Parathyroid adenoma (tissue), 2 donors: ENCODE measurements at regions not wholly inside any gene's neighbourhood (a gene's known extent, or its start where the extent isn't known, plus 50 kb on each side); places are given as distances from the start of the nearest gene placed in this dataset.
"Not testable (repeated sequence)": the region's sequence is repeated elsewhere in the genome, so short reads cannot be mapped to it uniquely, and the experiment has no call there.

ENCODE experiments used
- H2AFZ ChIP-seq: fragments of 300-600 bp; sonication (generic); one replicate; pipeline ENCODE4 v1.7.0; 2017; ENCODE audit warnings: antibody characterized with exemption, mild to moderate bottlenecking
- H3K27ac ChIP-seq: fragments of 300-600 bp; sonication (generic); one replicate; pipeline ENCODE4 v1.7.0; 2017
- H3K27me3 ChIP-seq: fragments of 300-600 bp; sonication (generic); one replicate; pipeline ENCODE4 v1.7.0; 2017; ENCODE audit warnings: low read length; ENCODE audit not compliant: control insufficient read depth, insufficient read depth
- H3K36me3 ChIP-seq: fragments of 300-600 bp; sonication (generic); one replicate; pipeline ENCODE4 v1.7.0; 2017; ENCODE audit warnings: low read length; ENCODE audit not compliant: control insufficient read depth, insufficient read depth
- H3K4me1 ChIP-seq: fragments of 300-600 bp; sonication (generic); one replicate; pipeline ENCODE4 v1.7.0; 2017; ENCODE audit warnings: control low read depth
- H3K4me2 ChIP-seq: fragments of 300-600 bp; sonication (generic); one replicate; pipeline ENCODE4 v1.7.0; 2017; ENCODE audit warnings: low read length
- H3K4me3 ChIP-seq: fragments of 300-600 bp; sonication (generic); one replicate; pipeline ENCODE4 v1.7.0; 2017; ENCODE audit warnings: low read depth, low read length
- H3K79me2 ChIP-seq: fragments of 300-600 bp; sonication (generic); one replicate; pipeline ENCODE4 v1.7.0; 2017; ENCODE audit warnings: control low read depth
- H3K9ac ChIP-seq: fragments of 300-600 bp; sonication (generic); one replicate; pipeline ENCODE4 v1.7.0; 2017; ENCODE audit warnings: mild to moderate bottlenecking
- H3K9me3 ChIP-seq: fragments of 300-600 bp; sonication (generic); one replicate; pipeline ENCODE4 v1.7.0; 2017; ENCODE audit warnings: low read length; ENCODE audit not compliant: control insufficient read depth
- TF ChIP-seq, protein P1 (sequence below): fragments of 300-600 bp; sonication (generic); IDR thresholded peaks from one replicate; pipeline ENCODE4 v1.7.0; 2017; ENCODE audit warnings: antibody characterized with exemption, mild to moderate bottlenecking
- donor health status: primary hyperparathyroidism.

DNA sequence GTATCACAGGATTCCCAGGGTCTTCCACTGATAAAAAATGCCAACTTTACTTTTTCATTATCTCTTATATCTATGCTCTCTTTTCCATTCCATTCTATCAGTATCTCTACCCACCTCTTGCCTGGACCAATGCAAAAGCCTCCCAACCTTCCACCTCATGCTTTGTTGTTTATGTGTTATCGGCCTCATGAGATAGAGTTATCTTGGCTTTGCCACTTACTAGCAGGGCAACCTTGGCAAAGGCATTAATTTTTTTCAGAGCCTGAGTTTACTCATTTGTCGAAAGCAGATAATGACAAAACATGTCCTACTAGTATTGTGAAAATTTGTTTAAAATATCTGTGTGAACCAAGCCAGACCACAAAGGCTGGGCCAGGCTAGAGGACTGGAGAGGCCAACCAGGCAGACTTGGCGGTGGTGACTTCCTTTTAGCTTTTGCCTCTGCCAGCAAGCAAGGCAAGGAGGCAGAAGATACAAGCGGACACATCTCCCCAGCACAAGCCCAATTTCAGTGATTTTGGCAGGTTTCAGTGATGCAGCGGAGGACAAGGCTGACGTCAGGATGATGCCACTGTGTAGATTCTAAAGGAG, 106.9 kb downstream of the ADAMTS15 start:
- H3K9ac ChIP-seq, result no peak overlapping the region
- H3K4me2 ChIP-seq, result no peak overlapping the region
- no peak overlapping the region for H2AFZ ChIP-seq
- TF ChIP-seq, protein P1, sequence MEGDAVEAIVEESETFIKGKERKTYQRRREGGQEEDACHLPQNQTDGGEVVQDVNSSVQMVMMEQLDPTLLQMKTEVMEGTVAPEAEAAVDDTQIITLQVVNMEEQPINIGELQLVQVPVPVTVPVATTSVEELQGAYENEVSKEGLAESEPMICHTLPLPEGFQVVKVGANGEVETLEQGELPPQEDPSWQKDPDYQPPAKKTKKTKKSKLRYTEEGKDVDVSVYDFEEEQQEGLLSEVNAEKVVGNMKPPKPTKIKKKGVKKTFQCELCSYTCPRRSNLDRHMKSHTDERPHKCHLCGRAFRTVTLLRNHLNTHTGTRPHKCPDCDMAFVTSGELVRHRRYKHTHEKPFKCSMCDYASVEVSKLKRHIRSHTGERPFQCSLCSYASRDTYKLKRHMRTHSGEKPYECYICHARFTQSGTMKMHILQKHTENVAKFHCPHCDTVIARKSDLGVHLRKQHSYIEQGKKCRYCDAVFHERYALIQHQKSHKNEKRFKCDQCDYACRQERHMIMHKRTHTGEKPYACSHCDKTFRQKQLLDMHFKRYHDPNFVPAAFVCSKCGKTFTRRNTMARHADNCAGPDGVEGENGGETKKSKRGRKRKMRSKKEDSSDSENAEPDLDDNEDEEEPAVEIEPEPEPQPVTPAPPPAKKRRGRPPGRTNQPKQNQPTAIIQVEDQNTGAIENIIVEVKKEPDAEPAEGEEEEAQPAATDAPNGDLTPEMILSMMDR, result no peak
- H3K27ac ChIP-seq, result no peak overlapping the region
- no peaks in the 10 kb centered on the region for H3K9me3 ChIP-seq
- H3K27me3 ChIP-seq, result no peaks in the 10 kb centered on the region
- H3K79me2 ChIP-seq, result no peaks in the 10 kb centered on the region
- no peaks in the 10 kb centered on the region for H3K4me1 ChIP-seq
- no peak overlapping the region for H3K4me3 ChIP-seq
- no peaks in the 10 kb centered on the region for H3K36me3 ChIP-seq

DNA sequence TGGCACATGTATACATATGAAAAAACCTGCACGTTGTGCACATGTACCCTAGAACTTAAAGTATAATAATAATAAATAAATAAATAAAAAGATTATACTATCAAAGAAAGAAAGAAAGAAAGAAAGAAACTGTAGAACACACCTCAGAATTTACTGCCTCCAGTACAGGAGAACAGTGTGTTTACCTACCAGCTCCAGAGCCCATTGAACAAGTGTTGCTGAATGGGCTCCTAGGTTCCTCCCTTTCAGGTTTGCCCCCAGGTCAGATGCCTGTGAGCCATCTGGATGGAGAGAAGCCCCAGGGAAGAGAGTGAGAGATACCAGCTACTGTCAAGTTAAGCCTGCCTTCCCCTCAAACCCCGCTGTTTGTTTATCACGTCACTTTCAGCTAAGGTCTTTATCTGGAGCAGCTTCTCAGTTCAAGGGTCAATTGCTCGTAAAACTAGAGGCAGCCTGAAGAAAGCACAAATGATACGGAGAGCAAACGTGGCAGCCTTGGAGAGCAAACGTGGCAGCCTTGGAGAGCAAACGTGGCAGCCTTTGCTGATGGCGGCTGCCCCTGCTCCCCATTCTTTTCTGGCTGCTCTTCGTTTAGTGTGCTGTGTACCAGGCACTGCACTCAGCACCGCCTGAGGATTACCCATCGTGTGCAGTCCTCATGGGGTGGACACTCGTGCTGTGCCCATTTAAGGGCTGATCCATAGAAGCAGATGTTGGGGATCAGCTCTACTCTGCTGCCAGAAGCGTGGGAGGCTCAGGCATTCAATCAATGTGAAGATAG, 111.7 kb downstream of the ADAMTS15 start:
- no peaks in the 10 kb centered on the region for H3K4me1 ChIP-seq
- no peaks in the 10 kb centered on the region for H3K79me2 ChIP-seq
- no peak overlapping the region for H3K9ac ChIP-seq
- H3K36me3 ChIP-seq, result no peaks in the 10 kb centered on the region
- H3K9me3 ChIP-seq, result no peaks in the 10 kb centered on the region
- H3K27ac ChIP-seq, result no peak overlapping the region
- H3K4me2 ChIP-seq, result no peak overlapping the region
- H3K4me3 ChIP-seq, result no peak overlapping the region
- H3K27me3 ChIP-seq, result no peaks in the 10 kb centered on the region
- TF ChIP-seq, protein P1, result no peak
- H2AFZ ChIP-seq, result no peak overlapping the region

DNA sequence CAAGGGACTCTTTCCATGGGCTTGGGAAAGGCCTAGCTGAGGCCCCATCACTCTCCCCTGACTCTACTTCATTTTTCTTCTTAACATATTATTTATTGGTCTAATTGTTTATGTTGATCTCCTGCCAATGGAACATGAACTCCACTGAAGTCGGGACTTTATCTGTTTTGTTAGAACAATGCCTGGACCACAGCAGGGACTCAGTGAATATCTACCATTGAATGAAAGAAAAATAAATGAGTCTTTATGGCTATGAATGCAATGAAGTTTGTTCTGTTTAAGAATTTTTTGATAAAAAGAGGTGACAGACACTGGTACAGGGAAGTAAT, 112.3 kb downstream of the ADAMTS15 start:
- Histone ChIP-seq H3K27me3 (no peaks in the 10 kb centered on the region), H3K9me3 (no peaks in the 10 kb centered on the region), H2AFZ (no peak overlapping the region), H3K4me2 (no peak overlapping the region), H3K79me2 (no peaks in the 10 kb centered on the region), H3K9ac (no peak overlapping the region), H3K36me3 (no peaks in the 10 kb centered on the region), H3K4me3 (no peak overlapping the region), H3K27ac (no peak overlapping the region), H3K4me1 (no peaks in the 10 kb centered on the region)
- TF ChIP-seq, protein P1, result no peak

DNA sequence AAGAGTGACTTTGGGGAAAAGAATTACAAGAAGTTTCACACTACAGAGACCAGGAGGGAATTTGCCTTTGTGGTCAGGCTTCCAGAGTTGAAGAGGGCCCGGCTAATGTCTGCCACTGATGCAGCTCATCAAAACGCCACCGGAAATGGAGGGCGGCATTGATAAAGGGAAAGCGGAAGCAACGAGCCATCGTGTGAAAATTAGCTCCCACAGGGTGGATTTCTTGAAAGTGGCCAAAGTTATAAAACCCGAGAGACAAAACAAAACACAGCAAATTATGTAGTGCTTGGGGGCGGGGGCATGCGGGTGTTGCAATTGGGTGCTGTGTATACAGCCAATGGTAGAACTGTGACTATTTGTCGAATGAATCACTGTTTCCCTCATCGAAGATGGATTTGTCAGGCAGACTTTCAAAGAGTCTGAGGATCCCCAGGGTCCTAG, 113.0 kb downstream of the ADAMTS15 start:
- H3K9ac ChIP-seq, result no peak overlapping the region
- TF ChIP-seq, protein P1, result no peak
- no peaks in the 10 kb centered on the region for H3K27me3 ChIP-seq
- H3K4me2 ChIP-seq, result no peak overlapping the region
- no peaks in the 10 kb centered on the region for H3K9me3 ChIP-seq
- H3K36me3 ChIP-seq, result no peaks in the 10 kb centered on the region
- H3K79me2 ChIP-seq, result no peaks in the 10 kb centered on the region
- H2AFZ ChIP-seq, result no peak overlapping the region
- H3K4me1 ChIP-seq, result no peaks in the 10 kb centered on the region
- no peak overlapping the region for H3K27ac ChIP-seq
- no peak overlapping the region for H3K4me3 ChIP-seq

DNA sequence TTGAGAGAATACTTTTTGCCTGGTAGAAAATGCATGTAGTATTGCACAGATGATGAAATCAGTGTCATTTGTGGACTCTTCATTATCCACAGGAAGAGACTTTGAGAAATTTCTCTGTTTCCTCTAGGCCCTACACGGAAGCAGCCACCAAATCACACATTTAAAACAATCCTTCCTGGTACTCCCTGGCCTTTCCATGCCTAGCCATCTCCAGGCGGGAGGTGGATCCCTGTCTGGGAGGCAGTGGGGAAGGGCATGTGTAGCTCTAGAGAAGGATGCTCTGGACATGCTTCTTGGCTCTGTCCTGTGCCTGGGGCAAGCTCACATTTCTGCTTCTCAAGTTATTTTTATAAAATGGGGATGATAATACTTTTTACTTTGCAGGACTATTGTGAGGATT, 114.1 kb downstream of the ADAMTS15 start:
- no peaks in the 10 kb centered on the region for H3K79me2 ChIP-seq
- H3K36me3 ChIP-seq, result no peaks in the 10 kb centered on the region
- H3K4me1 ChIP-seq, result no peaks in the 10 kb centered on the region
- H3K27ac ChIP-seq, result no peak overlapping the region
- no peak overlapping the region for H3K4me3 ChIP-seq
- H2AFZ ChIP-seq, result no peak overlapping the region
- no peak overlapping the region for H3K4me2 ChIP-seq
- no peaks in the 10 kb centered on the region for H3K27me3 ChIP-seq
- TF ChIP-seq, protein P1, result no peak
- no peaks in the 10 kb centered on the region for H3K9me3 ChIP-seq
- no peak overlapping the region for H3K9ac ChIP-seq

DNA sequence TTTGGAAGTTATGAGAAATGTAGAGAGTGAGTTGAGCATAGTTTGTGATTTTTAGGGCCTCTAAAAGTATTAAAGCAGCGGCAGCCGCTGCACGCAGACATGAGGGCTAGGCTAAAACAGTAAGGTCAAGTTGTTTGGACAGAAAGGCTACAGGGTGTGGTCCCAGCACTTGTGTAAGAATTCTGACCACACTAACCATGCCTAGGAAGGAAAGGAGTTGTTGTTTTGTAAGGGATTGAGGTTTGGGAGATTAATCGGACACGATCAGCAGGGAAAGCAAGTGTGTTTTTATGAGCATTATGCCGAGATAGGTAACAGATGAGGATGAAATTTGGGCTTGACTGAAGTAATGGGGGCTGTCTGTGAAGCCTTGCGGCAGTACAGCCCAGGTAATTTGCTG, 117.9 kb downstream of the ADAMTS15 start:
- H3K4me3 ChIP-seq, H2AFZ ChIP-seq, H3K9ac ChIP-seq, H3K9me3 ChIP-seq, H3K4me2 ChIP-seq, H3K4me1 ChIP-seq, H3K36me3 ChIP-seq, H3K79me2 ChIP-seq, H3K27ac ChIP-seq, H3K27me3 ChIP-seq: not testable (repeated sequence)
